ENCODE measurements at regions not wholly inside any gene's neighbourhood (a gene's known extent, or its start where the extent isn't known, plus 50 kb on each side); places are given as distances from the start of the nearest gene placed in this dataset.

GRCh38 chr13:42485272-42485671, 88.7 kb upstream of the TNFSF11 start:
- TF ChIP-seq CTCF (conservative IDR thresholded peaks at IDR 0.05; ENCODE audit: low read depth, low read length): no peak
- no peak for TF ChIP-seq EZH2 (IDR thresholded peaks at IDR 0.05; ENCODE audit: low read length, unreplicated experiment)
- no peak for TF ChIP-seq EZH2phosphoT487 (IDR thresholded peaks at IDR 0.05; ENCODE audit: borderline replicate concordance, low read length)
